SKM-1 (cell line): ENCODE measurements at regions not wholly inside any gene's neighbourhood (a gene's known extent, or its start where the extent isn't known, plus 50 kb on each side); places are given as distances from the start of the nearest gene placed in this dataset.
"Not testable (repeated sequence)": the region's sequence is repeated elsewhere in the genome, so short reads cannot be mapped to it uniquely, and the experiment has no call there.

ENCODE experiments used
- DNase-seq: peaks from one replicate; lab custom pipeline; 2025; ENCODE audit not compliant: unreplicated experiment; lab: John Stamatoyannopoulos, UW

DNA sequence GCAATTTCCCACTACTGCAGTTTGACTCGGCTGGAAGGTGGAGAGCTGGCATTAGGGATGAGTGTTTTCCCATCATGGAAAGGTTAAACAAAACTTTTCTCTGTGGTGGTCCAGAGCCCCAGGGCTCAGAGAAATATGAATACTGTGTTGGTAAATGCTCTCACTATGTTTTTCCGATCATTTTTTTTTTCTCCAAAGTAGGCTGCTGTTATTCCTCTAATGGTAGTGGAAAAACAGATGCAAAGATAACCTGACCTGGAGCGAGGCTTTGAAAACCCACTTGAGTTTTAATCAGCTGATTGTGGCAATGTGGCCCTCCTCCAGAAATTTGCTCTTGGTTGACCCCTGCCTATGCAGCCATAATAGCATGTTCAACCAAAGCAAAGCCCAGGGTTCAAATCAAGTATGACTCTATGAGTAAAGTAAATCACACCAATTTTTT, 320.8 kb upstream of the CTNNB1 start:
- no peak for DNase-seq

DNA sequence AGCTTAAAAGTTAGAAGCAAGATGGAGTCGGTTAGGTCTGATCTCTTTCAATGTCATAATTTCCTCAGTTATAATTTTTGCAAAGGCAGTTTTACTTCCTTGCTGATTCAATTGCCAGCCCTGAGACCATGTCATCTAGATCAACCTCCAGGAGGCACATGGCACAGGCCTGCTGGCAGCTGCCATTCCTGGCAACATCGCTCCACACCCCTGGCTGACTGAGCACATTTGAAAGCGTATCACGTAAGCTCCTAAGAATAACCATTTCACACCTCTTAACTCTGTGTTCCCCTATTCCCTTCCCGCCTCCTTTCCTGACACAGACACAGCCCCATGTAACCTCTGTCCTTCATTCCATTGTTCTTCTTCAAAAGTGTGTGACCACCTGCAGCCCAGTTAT, 313.9 kb upstream of the CTNNB1 start:
- DNase-seq, result no peak

DNA sequence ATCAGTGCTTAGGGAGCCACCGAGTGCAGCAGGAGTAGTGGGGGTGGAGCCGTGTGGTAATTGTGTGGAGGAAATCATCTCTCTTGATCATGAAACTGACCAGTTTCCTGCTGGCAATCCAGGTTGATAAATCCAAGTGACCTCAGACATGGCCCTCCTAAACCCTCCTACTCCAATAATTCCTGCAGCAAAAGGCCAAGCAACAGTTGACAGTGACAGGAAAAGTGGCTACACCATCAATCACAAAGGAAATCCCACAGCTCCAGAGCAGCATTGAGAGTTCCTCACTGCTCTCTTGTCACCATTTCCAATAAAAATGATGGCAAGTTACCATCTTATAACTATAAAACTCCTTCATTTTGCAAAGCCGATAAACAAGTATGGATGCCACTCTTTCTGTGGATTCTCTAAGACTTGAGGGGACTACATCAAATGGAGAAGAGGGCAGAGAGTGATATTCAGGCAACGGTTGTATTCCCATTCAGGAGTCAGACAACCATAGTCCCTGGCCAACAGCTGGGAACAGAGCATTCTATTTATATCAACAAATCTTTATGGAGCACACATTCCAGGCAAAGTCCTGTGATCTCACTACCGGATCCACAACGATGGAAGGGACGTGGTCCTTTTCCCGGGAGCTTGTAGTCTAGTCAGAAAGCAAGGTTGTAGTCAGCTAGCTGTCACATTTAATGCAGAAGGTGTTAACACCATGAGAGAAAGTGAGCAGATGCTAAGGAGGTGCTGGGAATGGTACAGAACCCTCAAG, 312.5 kb upstream of the CTNNB1 start:
- no peak for DNase-seq

DNA sequence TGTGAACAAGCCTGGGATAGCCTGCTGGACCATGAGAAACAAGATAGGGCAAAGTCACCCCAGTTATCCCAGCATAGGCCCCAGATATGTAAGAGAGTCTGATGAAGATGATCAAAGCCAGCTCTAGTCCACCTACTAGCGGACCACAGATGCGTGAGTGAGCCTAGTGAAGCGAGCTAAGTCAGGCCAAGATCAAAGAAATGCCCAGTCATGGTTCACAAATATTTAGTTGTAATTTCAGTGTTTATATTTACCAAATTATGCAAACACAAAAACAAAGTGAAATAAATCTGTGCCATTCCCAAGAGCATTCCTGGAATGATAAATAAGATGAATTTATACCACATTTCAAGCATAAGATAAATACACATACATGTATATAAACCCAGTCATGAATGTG, 308.1 kb upstream of the CTNNB1 start:
- no peak for DNase-seq

DNA sequence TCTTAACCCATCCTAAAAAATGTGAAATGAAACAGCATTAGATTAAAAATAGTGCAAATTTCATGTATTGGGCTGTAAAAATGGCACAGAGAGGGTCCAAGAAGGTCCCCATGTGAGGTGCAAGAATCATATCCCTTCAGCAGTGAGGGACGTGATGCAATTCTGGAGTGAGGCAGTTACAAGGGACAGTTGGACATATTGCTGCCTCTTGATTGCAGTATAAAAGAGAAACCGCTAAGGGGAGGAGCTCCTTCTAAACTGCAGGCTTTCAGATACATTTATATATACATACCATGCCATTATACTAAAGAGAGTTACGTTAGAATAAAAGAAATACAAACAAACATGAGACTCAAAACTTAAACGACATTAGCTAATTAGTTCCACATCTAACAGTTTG, 304.2 kb upstream of the CTNNB1 start:
- DNase-seq, result no peak

DNA sequence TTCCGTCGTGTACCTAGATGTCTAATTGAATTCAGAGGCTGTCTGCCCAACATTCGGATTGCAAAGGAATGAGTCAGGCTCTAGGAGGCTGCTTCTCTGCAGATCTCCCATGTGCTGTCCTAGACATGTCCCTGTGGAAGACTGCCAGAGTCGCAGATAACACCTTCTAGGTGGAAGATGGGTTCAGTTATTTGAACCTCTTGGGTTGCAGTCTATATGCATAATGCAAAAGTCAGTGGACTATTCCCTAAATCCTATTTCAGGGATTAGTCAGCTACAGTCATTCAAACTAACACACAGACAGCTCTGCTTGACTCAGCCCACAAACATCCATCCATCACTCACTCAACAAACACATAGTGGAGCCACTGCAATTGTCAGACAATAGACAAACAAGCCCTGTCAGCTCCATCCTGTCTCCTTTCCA, 300.0 kb upstream of the CTNNB1 start:
- no peak for DNase-seq

DNA sequence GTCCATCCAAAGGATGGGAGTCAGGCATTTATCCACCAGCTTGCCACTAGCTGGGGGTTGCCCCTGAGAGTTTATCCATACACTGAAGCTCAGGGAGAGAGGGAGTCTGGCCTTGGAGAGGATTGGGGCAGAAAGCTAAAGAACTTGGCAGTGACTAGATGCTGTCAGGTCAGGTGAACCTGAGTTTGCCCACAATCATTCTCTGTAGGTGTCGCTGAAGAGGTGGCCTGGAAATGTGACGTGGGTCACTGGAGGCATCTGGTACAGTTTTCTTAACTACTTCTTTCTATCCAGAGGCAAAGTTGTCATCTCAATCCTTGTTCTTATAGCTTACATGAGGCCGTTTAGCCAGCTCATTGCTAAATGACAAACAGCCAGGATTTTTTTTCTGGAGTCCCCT, 298.0 kb upstream of the CTNNB1 start:
- DNase-seq, result no peak

DNA sequence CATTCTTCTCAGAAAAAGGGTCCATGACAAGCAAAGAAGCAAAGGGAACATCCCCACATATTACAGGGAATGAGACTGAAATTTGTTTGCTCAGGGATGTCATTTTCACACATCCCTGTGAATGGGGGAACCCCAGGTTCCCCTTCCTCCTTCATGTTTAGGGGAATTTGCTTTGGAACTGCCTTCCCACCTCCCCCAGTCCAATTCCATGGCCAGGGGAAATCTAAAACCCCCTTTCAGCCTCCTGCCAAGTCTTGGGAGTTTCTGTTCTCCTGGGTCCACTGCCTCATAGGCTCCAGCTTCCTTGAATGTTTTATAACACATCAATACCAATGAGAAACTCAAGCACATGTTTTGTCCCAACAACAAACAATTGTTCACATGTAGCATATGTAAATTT, 297.5 kb upstream of the CTNNB1 start:
- no peak for DNase-seq

DNA sequence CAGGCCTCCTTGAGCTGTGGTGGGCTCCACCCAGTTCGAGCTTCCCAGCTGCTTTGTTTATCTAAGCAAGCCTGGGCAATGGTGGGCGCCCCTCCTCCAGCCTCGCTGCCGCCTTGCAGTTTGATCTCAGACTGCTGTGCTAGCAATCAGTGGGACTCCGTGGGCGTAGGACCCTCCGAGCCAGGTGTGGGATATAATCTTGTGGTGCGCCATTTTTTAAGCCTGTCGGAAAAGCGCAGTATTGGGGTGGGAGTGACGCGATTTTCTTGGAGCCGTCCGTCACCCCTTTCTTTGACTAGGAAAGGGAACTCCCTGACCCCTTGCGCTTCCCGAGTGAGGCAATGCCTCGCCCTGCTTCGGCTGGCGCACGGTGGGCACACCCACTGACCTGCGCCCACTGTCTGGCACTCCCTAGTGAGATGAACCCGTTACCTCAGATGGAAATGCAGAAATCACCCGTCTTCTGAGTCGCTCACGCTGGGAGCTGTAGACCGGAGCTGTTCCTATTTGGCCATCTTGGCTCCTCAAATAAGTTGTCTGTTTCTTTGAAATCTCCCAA, 291.3 kb upstream of the CTNNB1 start:
- not testable (repeated sequence) for DNase-seq

DNA sequence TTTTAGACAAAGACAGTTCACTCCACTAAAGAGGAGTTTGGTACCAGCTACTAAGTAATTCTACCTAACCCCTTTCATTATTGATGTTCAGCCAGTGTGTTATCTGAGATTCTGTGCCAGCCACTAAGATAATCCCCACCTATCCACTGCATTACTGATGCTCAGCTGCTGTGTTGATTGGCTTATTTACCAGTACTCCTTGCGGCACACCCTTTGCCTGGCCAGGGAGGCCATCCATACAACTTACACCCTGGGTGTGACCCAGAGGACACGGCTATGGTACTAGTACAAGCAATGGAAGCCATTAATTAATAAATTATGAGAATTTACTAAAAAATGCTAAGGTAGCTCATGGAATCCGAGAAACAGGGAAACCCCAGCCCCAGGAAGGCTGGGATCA, 290.7 kb upstream of the CTNNB1 start:
- DNase-seq, result no peak

DNA sequence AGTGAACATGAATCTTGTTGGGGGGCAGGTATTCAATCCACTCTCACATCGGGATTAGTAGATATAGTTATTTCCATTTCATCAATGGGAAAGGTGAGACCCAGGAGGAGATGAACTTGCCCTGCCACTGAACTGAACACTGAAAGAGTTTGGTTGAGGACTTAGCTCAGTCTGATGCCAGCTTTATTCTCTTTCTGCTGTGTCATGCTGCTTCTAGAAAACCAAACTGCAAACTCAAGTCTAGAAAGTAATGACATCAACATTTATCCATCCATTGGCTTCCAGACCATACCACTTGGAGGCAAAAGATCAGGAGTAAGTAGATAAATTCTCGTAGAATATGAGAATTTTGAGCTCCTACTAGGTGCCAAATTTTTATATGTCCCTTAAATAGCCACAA, 288.0 kb upstream of the CTNNB1 start:
- DNase-seq, result no peak

DNA sequence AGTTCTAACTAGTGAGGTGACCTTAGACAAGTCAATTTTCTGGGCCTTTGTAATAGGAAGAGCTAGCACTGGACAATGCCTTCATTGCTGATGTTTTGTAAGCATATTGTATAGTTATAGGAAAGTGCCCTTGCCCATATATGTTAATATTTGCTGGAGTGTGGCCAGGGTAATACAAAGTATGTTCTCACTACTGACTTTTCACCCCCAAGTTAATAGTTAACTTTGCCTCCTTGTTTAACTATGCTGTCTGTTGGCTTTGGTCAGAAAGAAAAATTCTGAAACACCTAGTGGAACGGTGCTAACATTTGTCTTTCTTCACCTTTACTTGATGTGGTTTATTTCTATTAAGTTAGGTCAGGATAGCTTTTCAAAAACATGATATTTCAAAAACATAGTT, 287.4 kb upstream of the CTNNB1 start:
- no peak for DNase-seq

DNA sequence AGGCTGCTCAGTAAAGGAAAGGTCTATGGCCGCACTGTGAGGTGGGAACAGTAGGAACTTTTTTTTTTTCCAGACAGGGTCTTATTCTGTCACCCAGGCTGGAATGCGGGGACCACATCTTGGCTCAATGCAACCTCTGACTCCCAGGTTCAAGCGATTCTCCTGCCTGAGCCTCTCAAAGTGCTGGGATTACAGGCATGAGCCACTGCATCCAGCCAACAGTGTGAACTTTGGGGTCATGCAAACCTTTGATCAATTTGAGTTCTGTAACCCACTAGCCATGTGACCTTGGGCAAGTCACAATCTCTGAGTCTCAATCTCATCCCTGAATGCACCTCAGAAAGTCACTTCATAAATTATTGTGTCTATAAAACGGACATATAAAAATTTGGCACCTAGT, 286.8 kb upstream of the CTNNB1 start:
- DNase-seq, result no peak

DNA sequence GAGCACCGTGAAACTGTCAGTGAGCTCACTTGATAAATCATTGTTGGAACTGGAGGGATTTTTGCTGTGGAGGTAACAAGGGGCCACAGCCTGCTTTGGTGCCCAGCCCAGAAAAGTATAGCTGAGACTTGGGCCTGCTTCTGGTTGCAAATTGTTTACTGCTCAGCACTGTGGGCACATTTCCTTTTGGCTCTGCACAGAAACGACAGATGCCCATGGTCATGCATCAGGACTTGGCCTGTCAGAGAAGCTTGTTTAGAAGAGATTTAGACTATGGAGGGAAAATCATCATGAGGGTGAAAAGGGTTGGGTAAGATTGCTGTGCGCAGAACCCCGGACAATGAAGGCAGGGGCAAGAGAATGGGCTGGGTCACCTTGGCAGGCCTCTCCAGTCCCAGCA, 286.1 kb upstream of the CTNNB1 start:
- DNase-seq, result no peak

DNA sequence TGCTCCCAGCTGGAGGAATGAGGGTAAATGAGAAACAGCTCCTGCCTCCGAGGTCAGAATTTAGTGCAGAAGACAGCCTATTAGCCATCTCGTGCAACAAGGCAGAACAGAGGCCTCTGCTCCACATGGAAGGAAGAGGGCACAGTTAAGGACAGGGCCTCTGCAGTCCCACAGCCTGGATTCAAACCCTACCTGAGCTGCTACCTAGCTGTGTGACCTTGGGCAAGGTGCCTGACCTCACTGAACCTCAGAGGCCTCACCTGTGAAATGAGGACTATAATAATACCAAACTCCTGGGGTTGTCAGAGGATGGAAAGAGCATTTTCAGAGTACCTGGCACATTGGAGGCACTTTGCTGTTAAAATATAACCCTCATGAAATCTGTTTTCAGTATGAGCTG, 285.7 kb upstream of the CTNNB1 start:
- DNase-seq, result no peak

DNA sequence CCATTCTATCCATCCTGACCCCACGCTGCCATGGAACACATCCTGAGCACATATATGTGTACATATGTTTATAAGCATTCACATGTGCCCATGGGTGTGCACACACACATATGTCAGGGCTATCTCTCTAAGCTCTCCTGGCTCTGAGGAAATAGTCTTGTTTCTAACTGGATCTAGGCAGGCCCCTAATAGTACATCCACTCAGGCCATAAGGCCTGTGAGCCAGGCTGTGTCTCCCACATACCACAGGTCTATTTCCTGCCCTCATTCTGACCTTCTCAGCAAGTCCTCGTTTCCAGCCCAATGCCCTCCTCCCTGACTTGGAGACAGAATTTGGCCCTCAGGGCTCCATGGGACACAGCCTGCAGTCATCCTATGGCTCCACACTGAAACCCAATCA, 284.8 kb upstream of the CTNNB1 start:
- DNase-seq, result no peak

DNA sequence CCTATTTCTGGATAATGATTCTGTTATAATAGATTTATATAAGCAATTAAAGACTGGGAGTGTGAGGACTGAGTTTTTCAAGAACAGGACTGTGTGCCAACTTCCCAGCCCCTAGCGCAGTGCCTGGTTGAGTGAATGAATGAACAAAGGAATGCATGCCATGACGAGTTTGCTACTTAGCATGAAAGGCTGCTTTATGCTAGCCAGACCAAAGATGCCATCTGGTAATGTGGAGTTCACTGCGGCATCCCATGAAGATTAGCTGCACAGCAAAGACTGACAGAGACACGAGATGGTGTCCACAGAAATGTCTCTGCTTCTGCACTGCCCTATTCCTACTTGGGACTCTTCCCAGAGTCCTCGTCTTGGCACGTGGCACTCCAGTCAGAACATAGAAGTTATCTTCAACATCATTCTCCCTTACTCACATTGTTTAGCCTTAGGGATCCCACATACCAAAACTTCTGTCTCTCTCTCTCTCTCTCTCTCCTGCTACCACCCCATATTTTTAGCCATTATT, 283.9 kb upstream of the CTNNB1 start:
- no peak for DNase-seq

DNA sequence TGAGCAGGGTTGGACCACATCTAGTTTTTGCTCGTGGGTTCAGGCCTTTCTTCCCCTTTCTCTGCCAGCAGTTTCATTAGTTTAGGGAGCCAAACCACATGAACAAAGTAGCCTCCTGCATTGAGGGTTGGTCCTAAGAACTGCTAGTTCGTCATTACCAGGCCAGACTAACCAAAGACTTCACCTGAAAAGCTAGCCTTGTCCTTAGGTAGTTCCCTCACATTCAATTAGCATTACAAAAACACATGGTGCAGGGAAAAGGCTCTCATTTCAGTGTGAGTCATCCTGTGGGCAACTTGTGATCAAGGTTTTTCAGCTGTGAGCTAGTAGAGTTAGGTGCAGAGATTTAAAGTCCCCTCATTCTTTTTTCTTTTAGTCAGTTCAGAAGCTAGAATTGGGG, 279.3 kb upstream of the CTNNB1 start:
- no peak for DNase-seq

DNA sequence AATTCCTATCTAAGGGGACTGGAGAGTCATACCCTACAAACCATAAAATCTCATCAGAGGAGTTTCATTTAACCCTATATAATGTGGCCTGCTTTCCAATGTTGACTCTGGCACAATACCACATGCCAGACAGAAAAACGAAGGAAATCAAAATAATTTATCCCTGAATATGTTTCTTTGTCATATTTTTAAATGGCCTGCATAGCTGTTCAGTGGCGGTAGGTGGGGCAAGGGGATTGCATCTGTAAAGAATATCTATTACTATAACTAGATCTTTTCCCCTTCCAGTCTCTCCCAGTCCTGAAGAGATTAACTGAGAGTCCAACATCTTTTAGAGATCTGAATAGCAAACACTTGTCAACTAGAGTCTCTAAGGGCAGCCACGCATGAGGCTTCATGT, 278.1 kb upstream of the CTNNB1 start:
- no peak for DNase-seq

DNA sequence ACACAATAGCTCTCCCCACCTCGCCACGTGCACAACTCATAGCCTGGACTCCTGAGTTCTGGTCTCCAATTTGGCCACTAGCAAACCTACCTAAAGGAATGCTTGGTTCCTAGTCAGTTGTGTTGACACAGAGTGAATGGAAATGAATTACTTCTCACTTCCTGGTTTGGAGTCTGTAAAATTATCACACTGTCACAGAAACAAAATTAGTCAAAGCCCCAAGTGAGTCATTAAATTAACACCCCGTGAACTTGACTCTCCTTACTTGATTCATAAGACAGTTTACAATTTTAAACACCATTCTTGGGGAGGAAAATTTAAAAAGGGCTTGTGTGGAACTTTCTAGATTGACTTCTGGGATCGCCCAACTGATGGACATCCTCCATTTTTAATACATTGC, 276.2 kb upstream of the CTNNB1 start:
- no peak for DNase-seq

DNA sequence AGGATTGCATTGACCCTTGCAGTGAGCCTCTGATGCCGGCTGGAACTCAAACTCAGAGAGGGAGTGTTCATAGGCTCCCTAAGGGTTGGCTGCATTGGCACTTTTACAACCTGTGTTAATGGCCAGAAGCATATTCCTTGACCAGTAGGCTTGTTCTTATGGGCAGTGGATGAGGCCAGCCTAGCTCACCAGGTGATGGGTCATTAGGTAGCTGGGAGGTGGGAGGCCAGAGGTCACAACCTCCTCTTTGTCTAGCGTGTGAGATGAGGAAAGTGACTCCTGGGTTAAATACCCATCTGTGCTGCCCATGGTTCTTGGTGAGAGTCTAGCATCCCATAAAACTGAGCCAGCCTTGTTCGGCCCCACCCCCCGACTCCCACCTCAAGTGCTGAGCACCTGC, 275.7 kb upstream of the CTNNB1 start:
- DNase-seq, result no peak

DNA sequence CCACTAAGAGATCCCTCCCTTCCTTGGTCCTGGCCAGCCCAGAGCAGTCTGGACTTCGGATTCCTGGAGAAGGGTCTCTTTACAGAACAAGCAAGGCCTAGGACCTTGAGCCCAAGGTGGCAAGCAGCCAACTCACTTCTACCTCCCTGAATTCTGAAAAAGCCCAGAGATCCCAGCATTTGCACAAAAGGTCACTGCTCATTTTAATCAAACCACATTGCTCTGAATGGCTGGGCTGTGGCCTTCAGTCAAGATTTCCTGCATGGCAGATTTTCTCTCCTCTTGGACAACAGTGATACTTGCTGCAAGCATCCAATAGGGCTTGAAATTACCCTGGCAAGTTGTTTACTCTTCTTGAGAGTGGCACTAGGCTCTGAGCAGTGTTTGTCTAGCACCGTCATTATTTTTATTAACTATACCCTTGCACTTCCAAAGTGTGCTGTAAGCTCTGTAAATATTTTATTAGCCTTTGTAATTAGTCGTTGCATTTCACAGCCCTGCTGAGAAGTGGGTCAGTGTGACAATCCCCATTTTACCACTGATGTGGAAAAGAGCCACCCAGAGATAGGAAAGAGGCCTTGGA, 274.7 kb upstream of the CTNNB1 start:
- DNase-seq, result no peak
